Ovary (tissue), 7 donors: ENCODE measurements at regions not wholly inside any gene's neighbourhood (a gene's known extent, or its start where the extent isn't known, plus 50 kb on each side); places are given as distances from the start of the nearest gene placed in this dataset.

Source experiments
- DNase-seq, 5 donors: peaks; one replicate each; pipeline ENCODE4 v3.0.0-alpha.2; 2019 to 2020
- H3K27ac ChIP-seq, 2 donors: fragments of 200-600 bp; one replicate each; pipeline versions ENCODE4 v1.5.1 to v1.8.0; 2019 to 2022
- H3K27me3 ChIP-seq: fragments of 200-600 bp; one replicate; pipeline ENCODE4 v1.8.0; 2022
- H3K36me3 ChIP-seq: fragments of 200-600 bp; sonication (generic); one replicate; pipeline ENCODE4 v1.5.1; 2019
- H3K4me1 ChIP-seq: one replicate; pipeline ENCODE4 v1.8.1; 2013; ENCODE audit warnings: mild to moderate bottlenecking, moderate library complexity; ENCODE audit not compliant: insufficient read depth
- H3K4me3 ChIP-seq: fragments of 200-600 bp; sonication (generic); one replicate; pipeline ENCODE4 v1.5.1; 2017
- H3K9me3 ChIP-seq, 2 donors: fragments of 200-600 bp in 1 of 2; sonication (generic) in 1 of 2; one replicate each; pipeline versions ENCODE4 v1.5.1 to v1.8.1; 2013 to 2019; ENCODE audit warnings: mild to moderate bottlenecking in 1 of 2, moderate library complexity in 1 of 2
- EP300 ChIP-seq: sonication (generic); formaldehyde crosslinking; IDR thresholded peaks from one replicate; pipeline ENCODE4 v1.6.1; 2017; ENCODE audit warnings: antibody characterized with exemption
- POLR2A ChIP-seq: fragments of 450-650 bp; IDR thresholded peaks from one replicate; pipeline ENCODE4 v1.6.1; 2017; ENCODE audit warnings: antibody characterized with exemption, mild to moderate bottlenecking, moderate library complexity
- WGBS, 3 donors: extraction: QIAGEN DNeasy Blood & Tissue Kit in 1 of 3; methylation state at CpG; one replicate each; pipeline versions ENCODE4 v1.1.5 to v1.1.7; 2013 to 2017; 5-methylcytosine and 5-hydroxymethylcytosine counted together
- intact Hi-C, 4 donors: fragments of 100-400 bp; cut with DNase I; formaldehyde crosslinking; loops; one replicate each; pipeline versions ENCODE4 v1.11.0 to v1.15.1; 2022 to 2023
- TF ChIP-seq, protein P1 (sequence below), 3 donors: fragments of 450-650 bp in 2 of 3; fragments of 200-600 bp in 1 of 3; IDR thresholded peaks; one replicate each; pipeline versions ENCODE4 v1.5.1 to v1.8.0; 2016 to 2022; ENCODE audit warnings: antibody characterized with exemption in 3 of 3, mild to moderate bottlenecking in 1 of 3
- donor health status: DM: no; HTN: no; CAD: no; lungs with moderate emphysema.
- donor health status: DM: no; HTN: no; CAD: no.
- donor health status: Bipolar disorder and iron deficiency.
- donor health status: DM: no; HTN: no; CAD: no.
- donor health status: DM: yes; HTN: yes; CAD: no.

- intact Hi-C loops: no loop called here
- no peak for TF ChIP-seq EP300
- TF ChIP-seq POLR2A: no peak
- TF ChIP-seq, protein P1, sequence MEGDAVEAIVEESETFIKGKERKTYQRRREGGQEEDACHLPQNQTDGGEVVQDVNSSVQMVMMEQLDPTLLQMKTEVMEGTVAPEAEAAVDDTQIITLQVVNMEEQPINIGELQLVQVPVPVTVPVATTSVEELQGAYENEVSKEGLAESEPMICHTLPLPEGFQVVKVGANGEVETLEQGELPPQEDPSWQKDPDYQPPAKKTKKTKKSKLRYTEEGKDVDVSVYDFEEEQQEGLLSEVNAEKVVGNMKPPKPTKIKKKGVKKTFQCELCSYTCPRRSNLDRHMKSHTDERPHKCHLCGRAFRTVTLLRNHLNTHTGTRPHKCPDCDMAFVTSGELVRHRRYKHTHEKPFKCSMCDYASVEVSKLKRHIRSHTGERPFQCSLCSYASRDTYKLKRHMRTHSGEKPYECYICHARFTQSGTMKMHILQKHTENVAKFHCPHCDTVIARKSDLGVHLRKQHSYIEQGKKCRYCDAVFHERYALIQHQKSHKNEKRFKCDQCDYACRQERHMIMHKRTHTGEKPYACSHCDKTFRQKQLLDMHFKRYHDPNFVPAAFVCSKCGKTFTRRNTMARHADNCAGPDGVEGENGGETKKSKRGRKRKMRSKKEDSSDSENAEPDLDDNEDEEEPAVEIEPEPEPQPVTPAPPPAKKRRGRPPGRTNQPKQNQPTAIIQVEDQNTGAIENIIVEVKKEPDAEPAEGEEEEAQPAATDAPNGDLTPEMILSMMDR (IDR thresholded peaks at IDR 0.05): no peak
- H3K27me3 ChIP-seq: no peaks in the 10 kb centered on the region
These were observed 290.7 kb downstream of the PRELID2 start for GRCh38 chr5:145544401-145544800.

DNA sequence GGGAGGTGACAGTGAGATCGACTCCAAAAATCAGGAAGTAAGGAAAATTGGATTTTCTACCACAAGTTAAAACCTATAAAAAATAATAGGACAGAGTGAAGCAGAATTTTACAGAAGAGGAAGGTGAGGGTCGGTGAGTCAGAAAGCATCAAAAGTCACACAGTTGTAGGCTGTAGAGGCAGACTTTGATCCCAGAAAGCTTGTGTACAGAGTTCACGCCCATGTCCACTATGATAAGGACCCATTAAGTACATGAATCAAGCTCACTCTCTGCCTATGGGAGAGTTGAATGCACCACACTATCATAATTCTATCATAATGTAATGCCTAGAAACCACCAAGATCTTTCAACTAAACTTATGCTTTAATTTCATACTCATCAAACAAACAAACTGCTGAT is 291.2 kb downstream of the PRELID2 start:
- H3K27ac ChIP-seq: no peak overlapping the region
- 91 to 94% (median 93%) methylated on average over 3 of the region's 3 CpGs for WGBS, 3 donors
- H3K36me3 ChIP-seq: no peaks in the 10 kb centered on the region
- no peak for DNase-seq
- no peak overlapping the region for H3K4me3 ChIP-seq
- no peaks in the 10 kb centered on the region for H3K4me1 ChIP-seq
- intact Hi-C loops: no loop called here
- TF ChIP-seq POLR2A (no peak), EP300 (no peak)
- TF ChIP-seq, protein P1 (IDR thresholded peaks at IDR 0.05): no peak
- H3K27me3 ChIP-seq: no peaks in the 10 kb centered on the region
- no peaks in the 10 kb centered on the region for H3K9me3 ChIP-seq

More at GRCh38 chr5:145544401-145544800, 290.7 kb downstream of the PRELID2 start:
- H3K4me1 ChIP-seq: no peaks in the 10 kb centered on the region
- H3K4me3 ChIP-seq: no peak overlapping the region
- no peaks in the 10 kb centered on the region for H3K9me3 ChIP-seq
- no peak overlapping the region for H3K27ac ChIP-seq
- DNase-seq: no peak
- no peaks in the 10 kb centered on the region for H3K36me3 ChIP-seq

GRCh38 chr5:145540375-145540774 is 294.8 kb downstream of the PRELID2 start:
- Histone ChIP-seq H3K27ac (no peak overlapping the region), H3K27me3 (no peaks in the 10 kb centered on the region), H3K4me3 (no peak overlapping the region), H3K9me3 (no peaks in the 10 kb centered on the region), H3K4me1 (no peaks in the 10 kb centered on the region), H3K36me3 (no peaks in the 10 kb centered on the region)
- no peak for TF ChIP-seq EP300
- TF ChIP-seq POLR2A: no peak
- TF ChIP-seq, protein P1 (IDR thresholded peaks at IDR 0.05): no peak
- intact Hi-C loops: no loop called here
- WGBS, 3 donors: 69 to 76% (median 74%) methylated on average over 1 of the region's 1 CpG
- DNase-seq: no peak

DNA sequence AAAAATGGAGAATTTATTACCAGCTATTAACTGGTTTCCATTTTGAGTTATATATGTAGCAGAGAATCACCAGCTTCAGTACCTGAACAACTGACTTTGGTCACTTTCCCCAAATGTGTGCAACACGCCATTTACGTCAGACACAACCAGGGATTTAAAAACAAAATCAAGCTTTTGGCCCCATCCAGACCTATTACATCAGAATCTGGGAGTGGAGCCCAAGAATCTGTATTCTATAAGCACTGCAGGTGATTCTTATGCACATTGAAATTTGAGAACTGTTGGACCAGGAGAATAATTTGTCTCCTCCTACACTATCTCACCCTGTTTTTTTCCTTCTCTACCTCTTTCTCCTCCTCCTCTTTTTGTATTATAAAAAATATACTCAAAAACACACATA is 295.9 kb downstream of the PRELID2 start:
- H3K27me3 ChIP-seq: no peaks in the 10 kb centered on the region
- no peak for TF ChIP-seq EP300
- TF ChIP-seq POLR2A: no peak
- TF ChIP-seq, protein P1 (IDR thresholded peaks at IDR 0.05): no peak
- no peak for DNase-seq
- no peaks in the 10 kb centered on the region for H3K4me1 ChIP-seq
- no peak overlapping the region for H3K4me3 ChIP-seq
- WGBS, 3 donors: 87 to 88% (median 88%) methylated on average over 2 of the region's 2 CpGs
- H3K27ac ChIP-seq: no peak overlapping the region
- intact Hi-C loops: no loop called here
- H3K36me3 ChIP-seq: no peaks in the 10 kb centered on the region
- no peaks in the 10 kb centered on the region for H3K9me3 ChIP-seq

- Histone ChIP-seq H3K27ac (no peak overlapping the region), H3K4me3 (no peak overlapping the region), H3K4me1 (peaks cover 2% of the 10 kb centered on the region), H3K27me3 (no peaks in the 10 kb centered on the region), H3K9me3 (no peaks in the 10 kb centered on the region), H3K36me3 (no peaks in the 10 kb centered on the region)
- TF ChIP-seq, protein P1 (IDR thresholded peaks at IDR 0.05): no peak
- TF ChIP-seq POLR2A: no peak
- no peak for TF ChIP-seq EP300
- 73 to 82% (median 81%) methylated on average over 4 of the region's 4 CpGs for WGBS, 3 donors
- intact Hi-C loops: no loop called here
- DNase-seq: no peak
These were observed 299.0 kb downstream of the PRELID2 start for GRCh38 chr5:145536133-145536532.
